Coronary artery (tissue), 2 donors: ENCODE measurements at regions not wholly inside any gene's neighbourhood (a gene's known extent, or its start where the extent isn't known, plus 50 kb on each side); places are given as distances from the start of the nearest gene placed in this dataset.

Experiments used
- DNase-seq: peaks from one replicate; pipeline ENCODE4 v3.0.0-alpha.2; 2017; ENCODE audit warnings: low spot score
- H3K27ac ChIP-seq, 2 donors: fragments of 200-600 bp; sonication (generic); one replicate each; pipeline ENCODE4 v1.5.1; 2016 to 2019
- H3K4me3 ChIP-seq: fragments of 200-600 bp; sonication (generic); 2 replicates; pipeline ENCODE4 v1.5.1; 2016; ENCODE audit warnings: mild to moderate bottlenecking, moderate library complexity
- TF ChIP-seq, protein P1 (sequence below): fragments of 200-600 bp; sonication (generic); IDR thresholded peaks from one replicate; pipeline ENCODE4 v1.5.1; 2019; ENCODE audit warnings: antibody characterized with exemption

GRCh38 chr13:107807306-107808073, 407.8 kb downstream of the LIG4 start:
- no peak for DNase-seq
- Histone ChIP-seq H3K4me3 (no peak overlapping the region), H3K27ac (no peak overlapping the region)
- TF ChIP-seq, protein P1, sequence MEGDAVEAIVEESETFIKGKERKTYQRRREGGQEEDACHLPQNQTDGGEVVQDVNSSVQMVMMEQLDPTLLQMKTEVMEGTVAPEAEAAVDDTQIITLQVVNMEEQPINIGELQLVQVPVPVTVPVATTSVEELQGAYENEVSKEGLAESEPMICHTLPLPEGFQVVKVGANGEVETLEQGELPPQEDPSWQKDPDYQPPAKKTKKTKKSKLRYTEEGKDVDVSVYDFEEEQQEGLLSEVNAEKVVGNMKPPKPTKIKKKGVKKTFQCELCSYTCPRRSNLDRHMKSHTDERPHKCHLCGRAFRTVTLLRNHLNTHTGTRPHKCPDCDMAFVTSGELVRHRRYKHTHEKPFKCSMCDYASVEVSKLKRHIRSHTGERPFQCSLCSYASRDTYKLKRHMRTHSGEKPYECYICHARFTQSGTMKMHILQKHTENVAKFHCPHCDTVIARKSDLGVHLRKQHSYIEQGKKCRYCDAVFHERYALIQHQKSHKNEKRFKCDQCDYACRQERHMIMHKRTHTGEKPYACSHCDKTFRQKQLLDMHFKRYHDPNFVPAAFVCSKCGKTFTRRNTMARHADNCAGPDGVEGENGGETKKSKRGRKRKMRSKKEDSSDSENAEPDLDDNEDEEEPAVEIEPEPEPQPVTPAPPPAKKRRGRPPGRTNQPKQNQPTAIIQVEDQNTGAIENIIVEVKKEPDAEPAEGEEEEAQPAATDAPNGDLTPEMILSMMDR: no peak

- Histone ChIP-seq H3K4me3 (no peak overlapping the region), H3K27ac (no peak overlapping the region)
- TF ChIP-seq, protein P1: no peak
- DNase-seq: no peak
These were observed 408.6 kb downstream of the LIG4 start for GRCh38 chr13:107806726-107807125.

GRCh38 chr13:107803822-107804495, 411.4 kb downstream of the LIG4 start:
- Histone ChIP-seq H3K4me3 (no peak overlapping the region), H3K27ac (no peak overlapping the region)
- DNase-seq: no peak
- TF ChIP-seq, protein P1: no peak

GRCh38 chr13:107801621-107802020, 413.7 kb downstream of the LIG4 start:
- no peak for DNase-seq
- TF ChIP-seq, protein P1: no peak
- Histone ChIP-seq H3K27ac (no peak overlapping the region), H3K4me3 (no peak overlapping the region)

GRCh38 chr13:107799001-107799400, 416.3 kb downstream of the LIG4 start:
- TF ChIP-seq, protein P1: no peak
- H3K27ac ChIP-seq: no peak overlapping the region
- no peak overlapping the region for H3K4me3 ChIP-seq
- DNase-seq: no peak

GRCh38 chr13:107790397-107790796, 424.9 kb downstream of the LIG4 start:
- Histone ChIP-seq H3K27ac (no peak overlapping the region), H3K4me3 (no peak overlapping the region)
- TF ChIP-seq, protein P1: no peak
- DNase-seq: no peak
